ENCODE measurements at regions not wholly inside any gene's neighbourhood (a gene's known extent, or its start where the extent isn't known, plus 50 kb on each side); places are given as distances from the start of the nearest gene placed in this dataset.
"Not testable (repeated sequence)": the region's sequence is repeated elsewhere in the genome, so short reads cannot be mapped to it uniquely, and the experiment has no call there.

GRCh38 chrX:122133478-122133877 is 1050.6 kb upstream of the GRIA3 start:
- DNase-seq (ENCODE audit: low read depth, low spot score), result no peak
- no peaks in the 10 kb centered on the region for H3K9me3 ChIP-seq (ENCODE audit: control insufficient read depth, insufficient read depth, low read length)
- WGBS (ENCODE audit: insufficient coverage, insufficient read length), result no CpG with 5 or more reads among the region's 1 CpG
- H3K4me1 ChIP-seq (ENCODE audit: control insufficient read depth, insufficient read depth, low read length), result no peaks in the 10 kb centered on the region
- H3K36me3 ChIP-seq (ENCODE audit: control insufficient read depth, insufficient read depth, low read length), result no peaks in the 10 kb centered on the region
- no peak overlapping the region for H3K4me3 ChIP-seq (ENCODE audit: low read length)
- H3K27ac ChIP-seq (ENCODE audit: low read length), result no peak overlapping the region
- no peaks in the 10 kb centered on the region for H3K27me3 ChIP-seq (ENCODE audit: control insufficient read depth, insufficient read depth, low read length)

- Histone ChIP-seq H3K36me3 (ENCODE audit: control insufficient read depth, insufficient read depth, low read length) (no peaks in the 10 kb centered on the region), H3K4me1 (ENCODE audit: control insufficient read depth, insufficient read depth, low read length) (no peaks in the 10 kb centered on the region), H3K4me3 (ENCODE audit: low read length) (no peak overlapping the region), H3K27ac (ENCODE audit: low read length) (no peak overlapping the region), H3K27me3 (ENCODE audit: control insufficient read depth, insufficient read depth, low read length) (no peaks in the 10 kb centered on the region), H3K9me3 (ENCODE audit: control insufficient read depth, insufficient read depth, low read length) (no peaks in the 10 kb centered on the region)
- no peak for DNase-seq (ENCODE audit: low read depth, low spot score)
- no CpG with 5 or more reads among the region's 1 CpG for WGBS (ENCODE audit: insufficient coverage, insufficient read length)
These were observed 1049.8 kb upstream of the GRIA3 start for GRCh38 chrX:122134291-122134690.

DNA sequence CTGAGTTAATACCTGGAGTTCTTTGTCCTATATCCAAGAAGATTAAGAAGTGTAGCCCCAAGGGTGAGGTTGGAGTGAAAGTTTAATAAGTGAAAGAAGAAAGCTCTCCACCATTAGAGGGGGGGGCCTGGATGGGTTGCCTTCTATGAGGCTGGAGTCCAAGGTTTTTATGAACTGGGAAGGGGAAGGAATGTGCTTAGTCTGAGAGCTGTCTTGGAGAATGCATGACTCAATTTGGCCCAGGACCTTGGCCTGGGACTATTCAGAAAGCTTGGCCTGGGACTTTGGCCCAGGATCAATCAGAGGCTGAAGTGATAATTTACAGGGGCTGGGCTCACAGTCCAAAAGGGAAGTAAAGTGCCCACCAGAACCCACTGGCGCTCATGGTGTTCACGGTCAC is 1049.0 kb upstream of the GRIA3 start:
- no peak overlapping the region for H3K27ac ChIP-seq (ENCODE audit: low read length)
- no peaks in the 10 kb centered on the region for H3K4me1 ChIP-seq (ENCODE audit: control insufficient read depth, insufficient read depth, low read length)
- no peaks in the 10 kb centered on the region for H3K36me3 ChIP-seq (ENCODE audit: control insufficient read depth, insufficient read depth, low read length)
- no CpG with 5 or more reads among the region's 2 CpGs for WGBS (ENCODE audit: insufficient coverage, insufficient read length)
- H3K9me3 ChIP-seq (ENCODE audit: control insufficient read depth, insufficient read depth, low read length), result no peaks in the 10 kb centered on the region
- no peak for DNase-seq (ENCODE audit: low read depth, low spot score)
- no peaks in the 10 kb centered on the region for H3K27me3 ChIP-seq (ENCODE audit: control insufficient read depth, insufficient read depth, low read length)
- H3K4me3 ChIP-seq (ENCODE audit: low read length), result no peak overlapping the region

- not testable (repeated sequence) for H3K4me1 ChIP-seq (ENCODE audit: control insufficient read depth, insufficient read depth, low read length); H3K9me3 ChIP-seq (ENCODE audit: control insufficient read depth, insufficient read depth, low read length); H3K27me3 ChIP-seq (ENCODE audit: control insufficient read depth, insufficient read depth, low read length); H3K27ac ChIP-seq (ENCODE audit: low read length); DNase-seq (ENCODE audit: low read depth, low spot score); H3K4me3 ChIP-seq (ENCODE audit: low read length); H3K36me3 ChIP-seq (ENCODE audit: control insufficient read depth, insufficient read depth, low read length)
- no CpG with 5 or more reads among the region's 5 CpGs for WGBS (ENCODE audit: insufficient coverage, insufficient read length)
These were observed 1043.9 kb upstream of the GRIA3 start for GRCh38 chrX:122140219-122140618.

DNA sequence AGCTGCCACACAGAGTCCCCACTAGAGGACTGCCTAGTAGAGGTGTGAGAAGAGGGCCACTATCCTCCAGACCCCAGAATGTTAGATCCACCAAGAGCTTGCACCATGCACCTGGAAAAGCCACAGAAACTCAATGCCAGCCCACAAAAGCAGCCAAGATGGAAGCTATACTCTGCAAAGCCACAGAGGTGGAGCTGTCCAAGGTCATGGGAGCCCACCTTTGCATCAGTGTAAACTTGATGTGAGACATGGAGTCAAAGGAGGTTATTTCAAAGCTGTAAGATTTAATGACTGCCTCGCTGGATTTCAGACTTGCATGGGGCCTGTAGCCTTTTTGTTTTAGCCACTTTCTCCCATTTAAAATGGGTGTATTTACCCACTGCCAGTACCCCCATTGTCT is 1030.1 kb upstream of the GRIA3 start:
- no peak for DNase-seq (ENCODE audit: low read depth, low spot score)
- Histone ChIP-seq H3K27ac (ENCODE audit: low read length) (no peak overlapping the region), H3K4me3 (ENCODE audit: low read length) (no peak overlapping the region), H3K4me1 (ENCODE audit: control insufficient read depth, insufficient read depth, low read length) (no peaks in the 10 kb centered on the region), H3K36me3 (ENCODE audit: control insufficient read depth, insufficient read depth, low read length) (no peaks in the 10 kb centered on the region), H3K9me3 (ENCODE audit: control insufficient read depth, insufficient read depth, low read length) (no peaks in the 10 kb centered on the region), H3K27me3 (ENCODE audit: control insufficient read depth, insufficient read depth, low read length) (no peaks in the 10 kb centered on the region)
- no CpG with 5 or more reads among the region's 1 CpG for WGBS (ENCODE audit: insufficient coverage, insufficient read length)

- Histone ChIP-seq H3K36me3 (ENCODE audit: control insufficient read depth, insufficient read depth, low read length) (no peaks in the 10 kb centered on the region), H3K4me1 (ENCODE audit: control insufficient read depth, insufficient read depth, low read length) (no peaks in the 10 kb centered on the region), H3K9me3 (ENCODE audit: control insufficient read depth, insufficient read depth, low read length) (no peaks in the 10 kb centered on the region), H3K27me3 (ENCODE audit: control insufficient read depth, insufficient read depth, low read length) (no peaks in the 10 kb centered on the region), H3K27ac (ENCODE audit: low read length) (no peak overlapping the region), H3K4me3 (ENCODE audit: low read length) (no peak overlapping the region)
- no CpG with 5 or more reads among the region's 2 CpGs for WGBS (ENCODE audit: insufficient coverage, insufficient read length)
- DNase-seq (ENCODE audit: low read depth, low spot score), result no peak
These were observed 1015.8 kb upstream of the GRIA3 start for GRCh38 chrX:122168241-122168640.

DNA sequence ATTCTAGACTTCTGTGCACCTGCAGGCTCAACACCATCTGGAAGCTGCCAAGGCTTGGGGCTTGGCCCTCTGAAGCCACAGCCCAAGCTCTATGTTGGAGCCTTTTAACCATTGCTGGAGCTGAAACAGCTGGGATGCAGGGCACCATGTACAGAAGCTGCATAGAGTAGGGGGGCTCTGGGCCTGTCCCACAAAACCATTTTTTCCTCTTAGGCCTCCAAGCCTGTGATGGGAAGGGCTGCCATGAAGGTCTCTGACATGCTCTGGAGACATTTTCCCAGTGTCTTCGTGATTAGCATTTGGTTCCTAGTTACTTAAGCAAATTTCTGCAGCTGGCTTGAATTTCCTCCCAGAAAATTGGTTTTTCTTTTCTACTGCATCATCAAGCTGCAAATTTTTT is 999.3 kb upstream of the GRIA3 start:
- no peak overlapping the region for H3K27ac ChIP-seq (ENCODE audit: low read length)
- no peak for DNase-seq (ENCODE audit: low read depth, low spot score)
- H3K9me3 ChIP-seq (ENCODE audit: control insufficient read depth, insufficient read depth, low read length), result no peaks in the 10 kb centered on the region; the same call in 1 of the 2 replicates
- no peaks in the 10 kb centered on the region for H3K4me1 ChIP-seq (ENCODE audit: control insufficient read depth, insufficient read depth, low read length)
- H3K36me3 ChIP-seq (ENCODE audit: control insufficient read depth, insufficient read depth, low read length), result no peaks in the 10 kb centered on the region
- no peaks in the 10 kb centered on the region for H3K27me3 ChIP-seq (ENCODE audit: control insufficient read depth, insufficient read depth, low read length)
- no CpG with 5 or more reads among the region's 1 CpG for WGBS (ENCODE audit: insufficient coverage, insufficient read length)
- H3K4me3 ChIP-seq (ENCODE audit: low read length), result no peak overlapping the region

- no peaks in the 10 kb centered on the region for H3K4me1 ChIP-seq (ENCODE audit: control insufficient read depth, insufficient read depth, low read length)
- H3K27me3 ChIP-seq (ENCODE audit: control insufficient read depth, insufficient read depth, low read length), result no peaks in the 10 kb centered on the region
- no CpG with 5 or more reads among the region's 2 CpGs for WGBS (ENCODE audit: insufficient coverage, insufficient read length)
- H3K36me3 ChIP-seq (ENCODE audit: control insufficient read depth, insufficient read depth, low read length), result no peaks in the 10 kb centered on the region
- H3K9me3 ChIP-seq (ENCODE audit: control insufficient read depth, insufficient read depth, low read length), result no peaks in the 10 kb centered on the region; the same call in 1 of the 2 replicates
- no peak overlapping the region for H3K4me3 ChIP-seq (ENCODE audit: low read length)
- H3K27ac ChIP-seq (ENCODE audit: low read length), result no peak overlapping the region
- no peak for DNase-seq (ENCODE audit: low read depth, low spot score)
These were observed 996.9 kb upstream of the GRIA3 start for GRCh38 chrX:122187069-122187713.

GRCh38 chrX:122188751-122189150 is 995.3 kb upstream of the GRIA3 start:
- H3K4me1 ChIP-seq (ENCODE audit: control insufficient read depth, insufficient read depth, low read length), result no peaks in the 10 kb centered on the region
- no peaks in the 10 kb centered on the region for H3K27me3 ChIP-seq (ENCODE audit: control insufficient read depth, insufficient read depth, low read length)
- H3K9me3 ChIP-seq (ENCODE audit: control insufficient read depth, insufficient read depth, low read length), result no peaks in the 10 kb centered on the region; the same call in 1 of the 2 replicates
- H3K36me3 ChIP-seq (ENCODE audit: control insufficient read depth, insufficient read depth, low read length), result no peaks in the 10 kb centered on the region
- WGBS (ENCODE audit: insufficient coverage, insufficient read length), result no CpG with 5 or more reads among the region's 2 CpGs
- H3K27ac ChIP-seq (ENCODE audit: low read length), result no peak overlapping the region
- DNase-seq (ENCODE audit: low read depth, low spot score), result no peak
- no peak overlapping the region for H3K4me3 ChIP-seq (ENCODE audit: low read length)

DNA sequence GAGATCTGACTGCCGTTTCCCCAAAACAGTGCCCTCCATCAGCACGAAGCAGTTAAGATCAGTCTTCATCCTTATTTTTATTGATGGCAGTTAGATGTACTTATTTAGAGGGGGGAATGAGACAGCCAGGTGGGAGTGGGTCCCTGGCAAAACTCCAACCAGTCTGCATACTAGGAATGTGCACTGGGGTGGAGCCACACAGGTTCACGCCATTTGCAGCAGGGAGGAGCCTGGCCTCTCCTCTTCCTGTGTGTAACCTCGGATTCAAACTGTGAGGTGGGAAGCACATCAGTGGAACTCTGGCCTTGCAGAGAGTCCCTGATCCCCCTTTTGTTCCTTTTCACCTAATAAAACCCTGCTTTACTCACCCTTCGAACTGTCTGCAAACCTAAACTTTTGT is 987.7 kb upstream of the GRIA3 start:
- no peaks in the 10 kb centered on the region for H3K9me3 ChIP-seq (ENCODE audit: control insufficient read depth, insufficient read depth, low read length)
- H3K27ac ChIP-seq (ENCODE audit: low read length), result no peak overlapping the region
- no peaks in the 10 kb centered on the region for H3K27me3 ChIP-seq (ENCODE audit: control insufficient read depth, insufficient read depth, low read length)
- WGBS (ENCODE audit: insufficient coverage, insufficient read length), result no CpG with 5 or more reads among the region's 5 CpGs
- no peak for DNase-seq (ENCODE audit: low read depth, low spot score)
- H3K4me3 ChIP-seq (ENCODE audit: low read length), result no peak overlapping the region
- no peaks in the 10 kb centered on the region for H3K4me1 ChIP-seq (ENCODE audit: control insufficient read depth, insufficient read depth, low read length)
- H3K36me3 ChIP-seq (ENCODE audit: control insufficient read depth, insufficient read depth, low read length), result no peaks in the 10 kb centered on the region

DNA sequence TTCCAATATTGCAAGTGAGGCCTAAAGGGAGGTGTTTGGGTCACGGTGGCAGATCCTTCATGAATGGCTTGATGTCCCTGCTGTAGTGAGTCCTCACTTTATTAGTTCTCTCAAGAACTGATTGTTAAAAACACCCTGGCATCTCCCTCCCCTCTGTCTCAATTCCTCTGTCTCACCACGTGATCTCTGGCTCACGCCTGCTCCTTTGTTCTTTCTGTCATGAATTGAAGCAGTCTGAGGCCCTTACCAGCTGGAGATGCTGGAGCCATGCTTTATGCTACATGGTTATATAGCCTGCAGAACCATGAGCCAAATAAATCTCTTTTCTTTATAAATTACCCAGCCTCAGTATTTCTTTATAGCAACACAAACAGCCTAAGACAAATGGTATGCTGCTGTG is 980.7 kb upstream of the GRIA3 start:
- H3K4me3 ChIP-seq (ENCODE audit: low read length), result no peak overlapping the region
- H3K27me3 ChIP-seq (ENCODE audit: control insufficient read depth, insufficient read depth, low read length), result no peaks in the 10 kb centered on the region
- DNase-seq (ENCODE audit: low read depth, low spot score), result no peak
- no CpG with 5 or more reads among the region's 3 CpGs for WGBS (ENCODE audit: insufficient coverage, insufficient read length)
- no peaks in the 10 kb centered on the region for H3K9me3 ChIP-seq (ENCODE audit: control insufficient read depth, insufficient read depth, low read length)
- H3K27ac ChIP-seq (ENCODE audit: low read length), result no peak overlapping the region
- no peaks in the 10 kb centered on the region for H3K36me3 ChIP-seq (ENCODE audit: control insufficient read depth, insufficient read depth, low read length)
- H3K4me1 ChIP-seq (ENCODE audit: control insufficient read depth, insufficient read depth, low read length), result no peaks in the 10 kb centered on the region
